ENCODE measurements at regions not wholly inside any gene's neighbourhood (a gene's known extent, or its start where the extent isn't known, plus 50 kb on each side); places are given as distances from the start of the nearest gene placed in this dataset.

DNA sequence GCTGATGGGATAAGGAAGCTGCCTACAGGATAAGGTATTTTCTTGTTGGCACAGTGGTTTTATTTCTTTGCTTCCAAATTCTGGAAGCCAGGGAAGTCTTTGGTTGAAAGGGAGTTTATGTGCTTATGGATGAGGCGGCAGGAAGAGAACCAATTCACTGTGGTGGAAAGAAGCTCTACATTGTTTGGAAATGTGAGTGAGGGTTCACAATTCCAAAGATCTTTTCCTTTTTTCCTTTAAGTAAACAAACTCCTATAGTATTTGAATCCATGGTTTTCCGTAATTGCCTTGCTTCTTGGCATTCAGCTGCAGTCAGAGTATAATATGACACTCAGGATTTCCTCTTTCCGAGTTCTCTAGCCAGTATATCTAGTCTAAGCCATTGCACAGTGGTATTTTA is 86.2 kb downstream of the TEX29 start:
- no peak for TF ChIP-seq CTCF (IDR thresholded peaks at IDR 0.05 in 4 of 5, conservative IDR thresholded peaks at IDR 0.05 in 1 of 5)
- TF ChIP-seq POLR2A (IDR thresholded peaks at IDR 0.05) = no peak
